H1 (cell line): ENCODE measurements at regions not wholly inside any gene's neighbourhood (a gene's known extent, or its start where the extent isn't known, plus 50 kb on each side); places are given as distances from the start of the nearest gene placed in this dataset.
A peak's percentile ranks its signal among the peaks of the same experiment; 100 is the strongest.
"Not testable (repeated sequence)": the region's sequence is repeated elsewhere in the genome, so short reads cannot be mapped to it uniquely, and the experiment has no call there.

Experiments
- CTCF ChIA-PET: fragments of 300-600 bp; sonication (Branson Sonifier 250); formaldehyde crosslinking; loops from one replicate; lab custom pipeline; 2021; ENCODE audit not compliant: partially characterized antibody; lab: Charles Lee
- POLR2A ChIA-PET: fragments of 300-600 bp; sonication (Branson Sonifier 250); formaldehyde crosslinking; loops from one replicate; lab custom pipeline; 2021; ENCODE audit warnings: inconsistent platforms; ENCODE audit not compliant: partially characterized antibody; lab: Charles Lee
- DNase-seq, 2 experiments: peaks; one replicate each; pipeline versions ENCODE4 v3.0.0 to v3.0.0-alpha.2; 2010 to 2022; ENCODE audit warnings: low spot score in 2 of 2, low read depth in 1 of 2, mixed read lengths in 1 of 2
- FAIRE-seq: peaks from 2 replicates; lab custom pipeline; 2011; peaks lifted over from hg19 to GRCh38; lab: Jason Lieb, UNC
- H2AFZ ChIP-seq: 2 replicates; pipeline ENCODE4 v1.8.1; 2012; ENCODE audit warnings: low read length, inconsistent platforms
- H2AK5ac ChIP-seq: 2 replicates; pipeline ENCODE4 v1.6.1; 2013; ENCODE audit warnings: low read depth, low read length
- H2BK120ac ChIP-seq: replicated peaks from 2 replicates; pipeline ENCODE3; 2013; ENCODE audit warnings: low read depth, low read length, inconsistent platforms
- H2BK12ac ChIP-seq: 2 replicates; pipeline ENCODE4 v1.6.1; 2013; ENCODE audit warnings: low read depth, low read length
- H2BK15ac ChIP-seq: 2 replicates; pipeline ENCODE4 v1.6.1; 2013; ENCODE audit warnings: low read length
- H2BK20ac ChIP-seq: 2 replicates; pipeline ENCODE4 v1.6.1; 2013; ENCODE audit warnings: low read length
- H2BK5ac ChIP-seq: 2 replicates; pipeline ENCODE4 v1.6.1; 2013; ENCODE audit warnings: low read depth, low read length
- H3K14ac ChIP-seq: 2 replicates; pipeline ENCODE4 v1.6.1; 2013; ENCODE audit warnings: inconsistent platforms; ENCODE audit not compliant: insufficient read length
- H3K18ac ChIP-seq: 2 replicates; pipeline ENCODE4 v1.6.1; 2013; ENCODE audit warnings: low read length; ENCODE audit errors: extremely low read depth
- H3K23ac ChIP-seq: 2 replicates; pipeline ENCODE4 v1.6.1; 2013; ENCODE audit warnings: inconsistent platforms; ENCODE audit not compliant: insufficient read length
- H3K23me2 ChIP-seq: 2 replicates; pipeline ENCODE4 v1.6.1; 2013; ENCODE audit warnings: low read depth, low read length
- H3K27ac ChIP-seq: 2 replicates; pipeline ENCODE4 v1.6.1; 2011; ENCODE audit warnings: low read depth, low read length, inconsistent platforms
- H3K27me3 ChIP-seq, 4 experiments: replicated peaks in 1 of 4; 1 replicate in 1 of 4; 2 replicates in 3 of 4; pipeline versions ENCODE4 v1.6.1 to v1.8.1; 2011 to 2013; ENCODE audit warnings: low read length in 3 of 4, mild to moderate bottlenecking in 3 of 4, inconsistent platforms in 2 of 4, mixed read lengths in 2 of 4, moderate library complexity in 1 of 4; ENCODE audit not compliant: control insufficient read depth in 3 of 4, insufficient read depth in 3 of 4; ENCODE audit errors: extremely low read depth in 1 of 4
- H3K36me3 ChIP-seq, 4 experiments: 2 replicates each; pipeline versions ENCODE4 v1.6.1 to v1.8.1; 2011 to 2013; ENCODE audit warnings: mild to moderate bottlenecking in 4 of 4, low read length in 3 of 4, moderate library complexity in 2 of 4, control low read depth in 1 of 4, inconsistent platforms in 1 of 4; ENCODE audit not compliant: insufficient read depth in 4 of 4, control insufficient read depth in 2 of 4
- H3K4ac ChIP-seq: replicated peaks from 2 replicates; pipeline ENCODE3; 2013; ENCODE audit warnings: low read length, low read depth, mixed read lengths, inconsistent platforms; ENCODE audit not compliant: insufficient read length
- H3K4me1 ChIP-seq, 4 experiments: replicated peaks in 1 of 4; 1 replicate in 1 of 4; 2 replicates in 3 of 4; pipeline versions ENCODE4 v1.6.1 to v1.8.1; 2011 to 2013; ENCODE audit warnings: low read length in 3 of 4, inconsistent platforms in 2 of 4, mixed read lengths in 1 of 4; ENCODE audit not compliant: insufficient read depth in 4 of 4, control insufficient read depth in 3 of 4
- H3K4me2 ChIP-seq, 2 experiments: 2 replicates each; pipeline versions ENCODE4 v1.6.1 to v1.8.1; 2011 to 2013; ENCODE audit warnings: low read depth in 2 of 2, low read length in 2 of 2, control low read depth in 1 of 2, inconsistent platforms in 1 of 2, mild to moderate bottlenecking in 1 of 2; ENCODE audit not compliant: insufficient read depth in 1 of 2
- H3K4me3 ChIP-seq, 4 experiments: fragments of 200-600, 300-600 bp in 1 of 4; sonication (generic), shearing (Covaris generic), sonication (Bioruptor Twin) in 1 of 4; 2 replicates each; pipeline versions ENCODE4 v1.5.1 to v1.8.1; 2011 to 2016; ENCODE audit warnings: low read length in 4 of 4, low read depth in 3 of 4, control low read depth in 2 of 4, inconsistent platforms in 2 of 4, mild to moderate bottlenecking in 2 of 4, mixed read lengths in 1 of 4, moderate library complexity in 1 of 4; ENCODE audit not compliant: insufficient read depth in 2 of 4; ENCODE audit errors: extremely low read depth in 1 of 4
- H3K56ac ChIP-seq: replicated peaks from 2 replicates; pipeline ENCODE3; 2013; ENCODE audit warnings: low read depth, mild to moderate bottlenecking, mixed read lengths, low read length, inconsistent platforms; ENCODE audit not compliant: insufficient read length
- H3K79me1 ChIP-seq: 2 replicates; pipeline ENCODE4 v1.6.1; 2013; ENCODE audit warnings: low read depth, low read length, control low read depth
- H3K79me2 ChIP-seq, 2 experiments: 2 replicates each; pipeline versions ENCODE4 v1.6.1 to v1.8.1; 2012 to 2013; ENCODE audit warnings: low read length in 2 of 2, mild to moderate bottlenecking in 2 of 2, inconsistent platforms in 1 of 2; ENCODE audit not compliant: insufficient read depth in 2 of 2, control insufficient read depth in 1 of 2
- H3K9ac ChIP-seq, 4 experiments: replicated peaks in 1 of 4; 1 replicate in 1 of 4; 2 replicates in 3 of 4; pipeline versions ENCODE4 v1.6.1 to v1.8.1; 2011 to 2013; ENCODE audit warnings: low read depth in 3 of 4, low read length in 3 of 4, control low read depth in 2 of 4, mild to moderate bottlenecking in 2 of 4, moderate library complexity in 2 of 4, inconsistent platforms in 1 of 4; ENCODE audit errors: extremely low read depth in 1 of 4
- H3K9me3 ChIP-seq, 2 experiments: 2 replicates each; pipeline versions ENCODE4 v1.6.1 to v1.8.1; 2012 to 2013; ENCODE audit warnings: mild to moderate bottlenecking in 2 of 2, moderate library complexity in 2 of 2, control low read depth in 1 of 2, inconsistent platforms in 1 of 2, low read depth in 1 of 2, low read length in 1 of 2, mixed read lengths in 1 of 2; ENCODE audit not compliant: insufficient read depth in 2 of 2
- H4K20me1 ChIP-seq, 2 experiments: replicated peaks in 1 of 2; 2 replicates each; pipeline versions ENCODE3 to v1.8.1; 2011 to 2013; ENCODE audit warnings: inconsistent platforms in 2 of 2, low read length in 2 of 2, mild to moderate bottlenecking in 1 of 2; ENCODE audit not compliant: insufficient read depth in 2 of 2, control insufficient read depth in 1 of 2
- H4K5ac ChIP-seq: 2 replicates; pipeline ENCODE4 v1.6.1; 2013; ENCODE audit warnings: low read length, low read depth, mixed read lengths, inconsistent platforms; ENCODE audit not compliant: insufficient read length
- H4K8ac ChIP-seq: 2 replicates; pipeline ENCODE4 v1.8.0; 2013; ENCODE audit warnings: mild to moderate bottlenecking, moderate library complexity, low read length, inconsistent platforms; ENCODE audit not compliant: insufficient read depth; ENCODE audit errors: extremely low read depth
- H4K91ac ChIP-seq: replicated peaks from 2 replicates; pipeline ENCODE3; 2013; ENCODE audit warnings: low read length, mixed read lengths, inconsistent platforms; ENCODE audit not compliant: insufficient read length
- EGR1 ChIP-seq: IDR thresholded peaks from 2 replicates; pipeline ENCODE4 v1.6.1; 2011; ENCODE audit warnings: low read depth, low read length, borderline replicate concordance
- EP300 ChIP-seq, 2 experiments: IDR thresholded peaks; 1 replicate in 1 of 2; 2 replicates in 1 of 2; pipeline ENCODE4 v1.6.1; 2011 to 2012; ENCODE audit warnings: low read depth in 2 of 2, low read length in 2 of 2, mild to moderate bottlenecking in 2 of 2, borderline replicate concordance in 1 of 2, inconsistent platforms in 1 of 2, moderate library complexity in 1 of 2
- KDM1A ChIP-seq: fragments of 200-600, 300-600 bp; sonication (generic); IDR thresholded peaks from 2 replicates; pipeline ENCODE4 v1.7.1; 2016; ENCODE audit warnings: mild to moderate bottlenecking, low read length, borderline replicate concordance
- NANOG ChIP-seq: IDR thresholded peaks from 2 replicates; pipeline ENCODE4 v1.6.1; 2011; ENCODE audit warnings: low read length, low read depth, mild to moderate bottlenecking, inconsistent platforms; ENCODE audit not compliant: insufficient read depth, poor library complexity, severe bottlenecking
- TCF12 ChIP-seq: IDR thresholded peaks from 2 replicates; pipeline ENCODE4 v1.6.1; 2011; ENCODE audit warnings: low read depth, mild to moderate bottlenecking, low read length
- WGBS, 2 experiments: shearing (Covaris generic) in 1 of 2; methylation state at CpG; one replicate each; pipeline versions ENCODE4 v1.1.6 to v1.1.7; 2013 to 2015; ENCODE audit warnings: low lambda C conversion rate in 2 of 2, mixed read lengths in 2 of 2, inconsistent platforms in 1 of 2, low coverage in 1 of 2, missing lambda C conversion rate in 1 of 2; ENCODE audit not compliant: insufficient replicate concordance in 2 of 2, insufficient coverage in 1 of 2, insufficient read length in 1 of 2; ENCODE audit errors: extremely low coverage in 1 of 2, missing lambda C conversion rate in 1 of 2; 5-methylcytosine and 5-hydroxymethylcytosine counted together

DNA sequence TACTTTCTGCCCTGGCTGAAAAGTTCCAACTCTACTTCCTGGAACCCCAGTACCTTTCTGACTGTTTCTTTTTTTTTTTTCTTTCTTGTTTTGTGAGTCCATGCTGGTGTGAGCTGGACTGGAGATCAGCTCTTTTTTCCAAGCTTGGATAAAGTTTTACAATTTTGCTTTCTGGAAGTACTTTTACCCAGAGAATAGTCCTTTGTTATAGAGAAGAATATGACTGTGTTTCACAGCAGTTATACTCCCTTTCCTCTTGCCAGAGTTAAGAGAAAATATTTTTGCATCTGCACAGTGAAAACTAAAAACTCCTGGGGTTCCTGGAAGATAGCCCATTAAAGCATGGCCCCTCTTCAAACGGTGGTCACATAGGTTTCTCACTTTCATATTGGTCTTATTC, 1100.6 kb downstream of the OTOL1 start (continued):
- no peak for TF ChIP-seq EGR1

DNA sequence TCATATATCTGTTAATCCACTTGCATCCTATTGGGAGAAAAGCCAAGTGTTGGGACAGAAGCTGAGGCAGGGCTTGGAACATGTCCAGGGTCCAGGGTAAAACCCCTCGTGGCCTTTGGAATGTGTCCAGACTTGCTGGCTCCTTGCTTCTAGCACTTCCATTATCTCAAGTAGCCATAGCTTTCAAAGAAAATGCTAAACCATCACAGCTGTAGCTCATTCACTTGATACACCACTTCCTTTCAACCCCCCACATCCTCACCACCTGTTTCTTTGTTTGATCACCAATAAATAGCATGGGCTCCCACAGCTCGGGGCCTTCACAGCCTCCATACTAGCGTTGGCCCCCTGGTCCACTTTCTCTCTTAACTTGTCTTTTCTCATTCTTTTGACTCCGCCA, 1101.9 kb downstream of the OTOL1 start:
- H3K14ac ChIP-seq, H3K23me2 ChIP-seq, H3K27me3 ChIP-seq, H2AFZ ChIP-seq, H3K9me3 ChIP-seq, H4K91ac ChIP-seq, H3K56ac ChIP-seq, H3K9ac ChIP-seq, H2BK20ac ChIP-seq, FAIRE-seq, H3K27ac ChIP-seq, H4K5ac ChIP-seq, H2BK12ac ChIP-seq, H3K4me1 ChIP-seq, H4K8ac ChIP-seq, H2BK15ac ChIP-seq, H2BK5ac ChIP-seq, H3K36me3 ChIP-seq, H4K20me1 ChIP-seq, DNase-seq, H3K23ac ChIP-seq, H3K4me3 ChIP-seq, H3K79me1 ChIP-seq, H2BK120ac ChIP-seq, H3K4ac ChIP-seq, H3K79me2 ChIP-seq, POLR2A ChIA-PET, H3K18ac ChIP-seq, H3K4me2 ChIP-seq, H2AK5ac ChIP-seq: not testable (repeated sequence)
- WGBS, 2 experiments = 86% methylated on average over 4 of the region's 4 CpGs; no CpG with 5 or more reads in 1 of the 2 experiments
- CTCF ChIA-PET = interaction anchor here (0.9 kb wide), 1 partner anchor 40 kb away, joined by 3 read pairs; no protein-coding TSS in a partner anchor
- peak in 1 of 2 experiments; percentile 67; a peak in 1 of 3 replicates for TF ChIP-seq EP300 (IDR thresholded peaks at IDR 0.05; ENCODE audit: borderline replicate concordance in 1 of 2, low read depth in 2 of 2, low read length in 2 of 2)
- peak; percentile 94 for TF ChIP-seq TCF12
- TF ChIP-seq KDM1A = peak; percentile 36; the same call in 1 of the 2 replicates
- TF ChIP-seq NANOG = peak; percentile 43
